Panc1 (cell line): ENCODE measurements at regions not wholly inside any gene's neighbourhood (a gene's known extent, or its start where the extent isn't known, plus 50 kb on each side); places are given as distances from the start of the nearest gene placed in this dataset.

Experiments
- ATAC-seq: fragments of 200-7000 bp; cut with Tn5 transposase; 2 replicates; pipeline ENCODE4 v1.9.1; 2020; ENCODE audit warnings: mild to moderate bottlenecking, moderate library complexity
- BruUV-seq: library from RNA; stranded (reverse); fragments of 400-500 nt; replicated peaks from 2 replicates; lab custom pipeline; 2021; lab: Mats Ljungman, UMichigan
- CTCF ChIA-PET: fragments of 300-600 bp; sonication (Branson Sonifier 250); formaldehyde crosslinking; loops from one replicate; lab custom pipeline; 2022; ENCODE audit warnings: antibody characterized with exemption; lab: Charles Lee
- POLR2A ChIA-PET: fragments of 300-600 bp; sonication (Branson Sonifier 250); formaldehyde crosslinking; loops from one replicate; lab custom pipeline; 2022; ENCODE audit warnings: antibody characterized with exemption; lab: Charles Lee
- DNase-seq: peaks from one replicate; pipeline ENCODE4 v3.0.0-alpha.2; 2010; ENCODE audit warnings: low read depth, low spot score
- H3K27ac ChIP-seq: 2 replicates; pipeline ENCODE4 v1.5.1; 2011; ENCODE audit warnings: mild to moderate bottlenecking, low read length, inconsistent platforms
- H3K27me3 ChIP-seq: fragments of 200-500 bp; sonication (Bioruptor generic); 2 replicates; pipeline ENCODE4 v1.6.0; 2014; ENCODE audit warnings: low read length, inconsistent platforms; ENCODE audit not compliant: control insufficient read depth, insufficient read depth
- H3K36me3 ChIP-seq: fragments of 200-500 bp; sonication (Bioruptor generic); 2 replicates; pipeline ENCODE4 v1.5.1; 2014; ENCODE audit warnings: inconsistent platforms, mild to moderate bottlenecking, low read length, moderate library complexity; ENCODE audit not compliant: control insufficient read depth, insufficient read depth
- H3K4me1 ChIP-seq: 2 replicates; pipeline ENCODE4 v1.5.1; 2011; ENCODE audit warnings: inconsistent platforms, mild to moderate bottlenecking, low read length, moderate library complexity; ENCODE audit not compliant: control insufficient read depth, insufficient read depth
- H3K4me3 ChIP-seq, 2 experiments: 2 replicates each; pipeline ENCODE4 v1.5.1; 2011 to 2012; ENCODE audit warnings: low read depth in 2 of 2, low read length in 2 of 2, mild to moderate bottlenecking in 2 of 2, inconsistent platforms in 1 of 2, moderate library complexity in 1 of 2
- H3K9me3 ChIP-seq: fragments of 200-500 bp; sonication (Bioruptor generic); 2 replicates; pipeline ENCODE4 v1.5.1; 2014; ENCODE audit warnings: low read depth, mild to moderate bottlenecking, inconsistent platforms, low read length, moderate library complexity; ENCODE audit not compliant: control insufficient read depth, insufficient read depth
- POLR2AphosphoS5 ChIP-seq: IDR thresholded peaks from 2 replicates; pipeline ENCODE4 v1.6.1; 2012; ENCODE audit warnings: mild to moderate bottlenecking, low read depth, low read length, moderate library complexity
- SIN3A ChIP-seq: IDR thresholded peaks from 2 replicates; pipeline ENCODE4 v1.6.1; 2012; ENCODE audit warnings: low read depth, mild to moderate bottlenecking, low read length, moderate library complexity, borderline replicate concordance; ENCODE audit not compliant: insufficient read depth
- TCF7L2 ChIP-seq: IDR thresholded peaks from 2 replicates; pipeline ENCODE4 v1.6.1; 2011; ENCODE audit warnings: mild to moderate bottlenecking, low read depth, low read length, inconsistent platforms
- in situ Hi-C: cut with HindIII; loops from 2 replicates; pipeline ENCODE4 v1.10.0; 2016; ENCODE audit warnings: low sequenced_read_pairs, low pct_unique_long_range_greater_than_20kb
- intact Hi-C: fragments of 100-400 bp; cut with micrococcal nuclease; formaldehyde crosslinking; loops from one replicate; pipeline ENCODE4 v1.10.0; 2022; ENCODE audit not compliant: unreplicated experiment
- TF ChIP-seq, protein P1 (sequence below), 2 experiments: IDR thresholded peaks; 2 replicates each; pipeline ENCODE4 v1.6.1; 2011 to 2012; ENCODE audit warnings: low read depth in 2 of 2, control low read depth in 1 of 2, low read length in 1 of 2, mild to moderate bottlenecking in 1 of 2, moderate library complexity in 1 of 2; ENCODE audit not compliant: insufficient read depth in 1 of 2
- TF ChIP-seq, protein P2 (sequence below): fragments of 450-650 bp; IDR thresholded peaks from 2 replicates; pipeline ENCODE4 v1.5.1; 2017; ENCODE audit warnings: mild to moderate bottlenecking

DNA sequence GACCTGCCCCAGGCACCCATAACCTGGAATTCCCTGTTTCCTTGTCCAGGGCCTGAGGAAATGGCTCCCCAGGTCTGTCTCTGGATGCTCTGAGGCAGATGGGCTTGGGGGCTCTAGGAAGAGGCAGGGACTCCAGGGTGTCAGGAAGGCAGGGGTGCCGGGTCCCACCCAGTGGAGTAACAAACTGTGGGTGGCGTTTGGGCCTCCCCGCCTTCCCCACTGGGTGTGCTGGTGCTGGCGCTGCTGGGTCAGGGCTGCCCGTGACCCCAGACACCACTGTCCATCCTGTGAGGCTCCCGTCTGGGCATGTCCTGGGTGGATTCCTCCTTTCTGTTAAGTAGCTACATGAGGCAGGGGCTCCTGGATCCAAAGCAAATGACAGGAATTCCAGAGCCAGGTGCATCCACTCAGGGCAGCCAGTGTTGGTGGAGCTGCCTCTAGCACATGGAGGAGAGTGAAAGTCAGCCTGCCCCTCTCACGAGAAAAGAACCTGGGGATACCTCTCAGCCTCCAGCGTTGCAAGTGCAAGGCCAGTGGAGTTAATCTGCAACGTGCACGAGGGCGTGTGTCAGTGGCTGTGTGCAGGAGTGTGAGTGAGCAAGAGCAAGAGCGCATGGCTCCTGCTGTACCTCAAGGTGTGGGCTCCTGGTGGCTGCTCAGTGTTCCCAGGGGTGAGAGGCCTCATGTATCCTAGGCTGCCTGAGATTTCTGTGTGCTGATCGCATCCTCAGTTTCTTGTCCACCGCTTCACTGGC lies 403.1 kb downstream of the TMEM121 start:
- in situ Hi-C loops = no loop called here
- CTCF ChIA-PET = no interaction called here
- no peak for DNase-seq
- Histone ChIP-seq H3K4me3 (no peak overlapping the region), H3K27me3 (peaks cover 3% of the 10 kb centered on the region), H3K36me3 (no peaks in the 10 kb centered on the region), H3K27ac (no peak overlapping the region), H3K4me1 (no peaks in the 10 kb centered on the region), H3K9me3 (no peaks in the 10 kb centered on the region)
- TF ChIP-seq POLR2AphosphoS5 (no peak), TCF7L2 (no peak), SIN3A (no peak)
- TF ChIP-seq, protein P1, sequence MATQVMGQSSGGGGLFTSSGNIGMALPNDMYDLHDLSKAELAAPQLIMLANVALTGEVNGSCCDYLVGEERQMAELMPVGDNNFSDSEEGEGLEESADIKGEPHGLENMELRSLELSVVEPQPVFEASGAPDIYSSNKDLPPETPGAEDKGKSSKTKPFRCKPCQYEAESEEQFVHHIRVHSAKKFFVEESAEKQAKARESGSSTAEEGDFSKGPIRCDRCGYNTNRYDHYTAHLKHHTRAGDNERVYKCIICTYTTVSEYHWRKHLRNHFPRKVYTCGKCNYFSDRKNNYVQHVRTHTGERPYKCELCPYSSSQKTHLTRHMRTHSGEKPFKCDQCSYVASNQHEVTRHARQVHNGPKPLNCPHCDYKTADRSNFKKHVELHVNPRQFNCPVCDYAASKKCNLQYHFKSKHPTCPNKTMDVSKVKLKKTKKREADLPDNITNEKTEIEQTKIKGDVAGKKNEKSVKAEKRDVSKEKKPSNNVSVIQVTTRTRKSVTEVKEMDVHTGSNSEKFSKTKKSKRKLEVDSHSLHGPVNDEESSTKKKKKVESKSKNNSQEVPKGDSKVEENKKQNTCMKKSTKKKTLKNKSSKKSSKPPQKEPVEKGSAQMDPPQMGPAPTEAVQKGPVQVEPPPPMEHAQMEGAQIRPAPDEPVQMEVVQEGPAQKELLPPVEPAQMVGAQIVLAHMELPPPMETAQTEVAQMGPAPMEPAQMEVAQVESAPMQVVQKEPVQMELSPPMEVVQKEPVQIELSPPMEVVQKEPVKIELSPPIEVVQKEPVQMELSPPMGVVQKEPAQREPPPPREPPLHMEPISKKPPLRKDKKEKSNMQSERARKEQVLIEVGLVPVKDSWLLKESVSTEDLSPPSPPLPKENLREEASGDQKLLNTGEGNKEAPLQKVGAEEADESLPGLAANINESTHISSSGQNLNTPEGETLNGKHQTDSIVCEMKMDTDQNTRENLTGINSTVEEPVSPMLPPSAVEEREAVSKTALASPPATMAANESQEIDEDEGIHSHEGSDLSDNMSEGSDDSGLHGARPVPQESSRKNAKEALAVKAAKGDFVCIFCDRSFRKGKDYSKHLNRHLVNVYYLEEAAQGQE (IDR thresholded peaks at IDR 0.05; ENCODE audit: insufficient read depth in 1 of 2, low read depth in 2 of 2, low read length in 1 of 2) = no peak
- TF ChIP-seq, protein P2, sequence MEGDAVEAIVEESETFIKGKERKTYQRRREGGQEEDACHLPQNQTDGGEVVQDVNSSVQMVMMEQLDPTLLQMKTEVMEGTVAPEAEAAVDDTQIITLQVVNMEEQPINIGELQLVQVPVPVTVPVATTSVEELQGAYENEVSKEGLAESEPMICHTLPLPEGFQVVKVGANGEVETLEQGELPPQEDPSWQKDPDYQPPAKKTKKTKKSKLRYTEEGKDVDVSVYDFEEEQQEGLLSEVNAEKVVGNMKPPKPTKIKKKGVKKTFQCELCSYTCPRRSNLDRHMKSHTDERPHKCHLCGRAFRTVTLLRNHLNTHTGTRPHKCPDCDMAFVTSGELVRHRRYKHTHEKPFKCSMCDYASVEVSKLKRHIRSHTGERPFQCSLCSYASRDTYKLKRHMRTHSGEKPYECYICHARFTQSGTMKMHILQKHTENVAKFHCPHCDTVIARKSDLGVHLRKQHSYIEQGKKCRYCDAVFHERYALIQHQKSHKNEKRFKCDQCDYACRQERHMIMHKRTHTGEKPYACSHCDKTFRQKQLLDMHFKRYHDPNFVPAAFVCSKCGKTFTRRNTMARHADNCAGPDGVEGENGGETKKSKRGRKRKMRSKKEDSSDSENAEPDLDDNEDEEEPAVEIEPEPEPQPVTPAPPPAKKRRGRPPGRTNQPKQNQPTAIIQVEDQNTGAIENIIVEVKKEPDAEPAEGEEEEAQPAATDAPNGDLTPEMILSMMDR = no peak
- BruUV-seq = no TSS peak
- no peak for ATAC-seq
- POLR2A ChIA-PET = no interaction called here
- intact Hi-C loops = loop anchor here (10.0 kb wide), 1 partner anchor 255 kb away; no protein-coding TSS in a partner anchor

DNA sequence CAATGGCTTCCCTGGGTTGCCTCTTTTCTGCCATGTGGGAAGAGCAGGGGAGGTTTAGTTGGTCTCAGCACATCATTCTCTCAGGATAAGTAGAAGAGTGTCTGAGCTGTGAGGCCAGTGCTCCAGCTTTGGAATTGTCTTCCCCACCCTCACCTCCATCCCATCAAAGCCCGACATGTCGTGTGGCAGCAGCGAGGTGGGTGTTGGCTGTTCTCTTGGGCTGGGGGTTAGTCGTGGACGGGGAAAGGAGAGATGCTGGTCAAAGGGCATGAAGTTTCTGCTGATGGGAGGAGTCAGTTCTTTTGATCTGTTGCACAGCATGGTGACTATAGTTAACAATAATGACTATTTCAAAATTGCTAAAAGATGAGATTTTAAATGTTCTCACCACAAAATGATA lies 404.2 kb downstream of the TMEM121 start:
- POLR2A ChIA-PET = no interaction called here
- Histone ChIP-seq H3K4me1 (no peaks in the 10 kb centered on the region), H3K9me3 (no peaks in the 10 kb centered on the region), H3K27ac (no peak overlapping the region), H3K27me3 (peaks cover 3% of the 10 kb centered on the region), H3K36me3 (no peaks in the 10 kb centered on the region), H3K4me3 (no peak overlapping the region)
- TF ChIP-seq, protein P2 = no peak
- TF ChIP-seq, protein P1 (IDR thresholded peaks at IDR 0.05; ENCODE audit: insufficient read depth in 1 of 2, low read depth in 2 of 2, low read length in 1 of 2) = no peak
- TF ChIP-seq POLR2AphosphoS5 (no peak), SIN3A (no peak), TCF7L2 (no peak)
- no peak for ATAC-seq
- intact Hi-C loops (loop anchor here (10.0 kb wide), 1 partner anchor 256 kb away; no protein-coding TSS in a partner anchor), in situ Hi-C loops (no loop called here)
- DNase-seq = no peak
- CTCF ChIA-PET = no interaction called here
- BruUV-seq = no TSS peak
